ENCODE measurements at regions not wholly inside any gene's neighbourhood (a gene's known extent, or its start where the extent isn't known, plus 50 kb on each side); places are given as distances from the start of the nearest gene placed in this dataset.

DNA sequence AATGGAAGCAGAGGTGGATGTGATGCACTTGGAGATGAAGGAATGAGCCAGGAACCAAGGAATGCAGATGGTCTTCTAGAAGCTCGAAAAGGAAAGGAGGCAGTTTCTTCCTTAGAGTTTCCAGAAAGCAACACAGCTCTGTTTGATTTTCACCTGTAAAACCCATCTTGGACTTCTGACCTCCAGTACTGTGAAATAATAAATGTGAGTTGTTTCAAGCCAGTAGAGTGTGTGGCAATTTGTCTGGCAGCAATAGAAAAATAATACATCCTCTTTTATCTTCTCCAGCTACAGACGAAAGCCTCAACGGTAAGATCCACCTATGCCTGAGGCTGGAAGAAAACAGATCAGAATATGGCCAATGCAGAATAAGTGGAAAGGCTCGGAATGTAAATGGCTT is 199.7 kb downstream of the HINT1 start (continued):
- TF ChIP-seq CHD4 (IDR thresholded peaks at IDR 0.05; ENCODE audit: insufficient read depth, insufficient replicate concordance, low read depth, low read length, poor library complexity, severe bottlenecking) (no peak), SNRNP70 (optimal IDR thresholded peaks at IDR 0.05; ENCODE audit: low read depth, low read length) (no peak), CHD1 (IDR thresholded peaks at IDR 0.05; ENCODE audit: low read length) (no peak), RUNX1 (IDR thresholded peaks at IDR 0.05; ENCODE audit: low read depth) (no peak), SNIP1 (IDR thresholded peaks at IDR 0.05; ENCODE audit: low read depth) (no peak), ZNF79 (CRISPR knock-in tag; IDR thresholded peaks at IDR 0.05; ENCODE audit: low read depth) (no peak)
- TF ChIP-seq, protein P1, sequence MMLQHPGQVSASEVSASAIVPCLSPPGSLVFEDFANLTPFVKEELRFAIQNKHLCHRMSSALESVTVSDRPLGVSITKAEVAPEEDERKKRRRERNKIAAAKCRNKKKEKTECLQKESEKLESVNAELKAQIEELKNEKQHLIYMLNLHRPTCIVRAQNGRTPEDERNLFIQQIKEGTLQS (IDR thresholded peaks at IDR 0.05), result no peak
- TF ChIP-seq, protein P1 (CRISPR knock-in tag; conservative IDR thresholded peaks at IDR 0.05), result no peak

DNA sequence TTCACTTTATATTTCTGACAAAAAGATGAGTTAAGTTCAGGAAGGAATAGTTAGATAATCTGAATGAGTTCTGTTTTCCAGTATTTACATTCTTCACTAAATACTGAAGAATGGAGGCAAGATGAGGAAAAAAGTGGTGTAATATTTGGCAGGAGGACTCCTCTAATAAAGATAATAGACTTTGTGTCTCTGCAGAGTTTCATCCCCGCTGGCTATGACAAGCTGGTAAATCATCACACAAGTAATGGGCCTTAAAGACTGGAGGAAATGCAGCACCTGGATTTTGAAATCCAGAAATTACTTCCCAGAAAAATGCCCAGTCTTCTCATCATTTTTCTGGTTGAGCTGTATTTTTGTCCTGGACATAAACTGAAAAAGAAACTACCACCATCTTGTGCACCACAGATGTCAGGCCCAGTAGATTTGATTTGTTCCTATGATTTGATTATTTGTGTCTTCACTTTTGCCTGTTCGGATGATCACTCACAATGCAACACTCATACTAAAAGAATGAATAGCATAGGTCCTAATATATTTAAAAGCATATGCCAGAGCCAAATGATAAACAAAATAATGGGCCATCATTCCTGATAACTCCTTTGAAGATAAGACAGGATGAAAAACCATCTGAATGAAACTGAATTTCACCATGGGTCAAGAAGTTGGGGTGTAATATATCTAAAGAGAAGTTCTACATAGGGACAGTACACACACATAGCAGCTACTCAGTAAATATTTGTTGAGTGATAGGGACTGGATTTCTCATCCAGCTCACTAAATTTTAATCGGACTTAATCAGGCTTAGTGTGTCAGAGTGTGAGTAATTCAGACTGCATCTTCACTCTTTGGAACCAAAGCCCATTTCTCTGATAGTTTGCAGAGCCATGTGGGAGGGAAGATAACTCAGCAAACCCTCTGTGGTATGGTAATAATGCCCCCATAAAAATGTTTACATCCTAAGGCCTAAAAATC is 200.5 kb downstream of the HINT1 start:
- Histone ChIP-seq H3K79me2 (ENCODE audit: control insufficient read depth, insufficient read depth, low read length) (no peaks in the 10 kb centered on the region), H3K9me3 (replicated peaks; ENCODE audit: control insufficient read depth, insufficient read depth, low read depth, low read length) (no peaks in the 10 kb centered on the region), H3K27ac (ENCODE audit: extremely low read depth, low read depth, low read length) (no peak overlapping the region), H3K4me3 (no peak overlapping the region), H3K4me1 (replicated peaks in 1 of 2; ENCODE audit: control insufficient read depth in 2 of 2, insufficient read depth in 2 of 2, low read length in 2 of 2) (no peaks in the 10 kb centered on the region), H3K27me3 (ENCODE audit: control insufficient read depth in 2 of 2, insufficient read depth in 2 of 2, low read length in 2 of 2) (no peaks in the 10 kb centered on the region), H3K36me3 (ENCODE audit: control insufficient read depth, insufficient read depth, low read length) (no peaks in the 10 kb centered on the region), H3K4me2 (ENCODE audit: insufficient read depth, low read length) (no peak overlapping the region), H3K9me1 (ENCODE audit: control insufficient read depth, insufficient read depth, low read length) (no peaks in the 10 kb centered on the region), H3K9ac (ENCODE audit: insufficient read depth in 1 of 2, low read depth in 2 of 2, low read length in 2 of 2) (no peak overlapping the region), H4K20me1 (replicated peaks; ENCODE audit: control insufficient read depth, insufficient read depth, low read length) (no peaks in the 10 kb centered on the region), H2AFZ (ENCODE audit: low read depth, low read length) (no peak overlapping the region)
- ATAC-seq, result no peak
- ChIA-PET CTCF (ENCODE audit: low intra/inter-chr PET ratio) (no interaction called here), POLR2A (no interaction called here)
- DNase-seq (ENCODE audit: extremely low read depth in 1 of 4, low spot score in 3 of 4), result no peak
- in situ Hi-C loops (cut with MboI) (no loop called here), intact Hi-C loops (cut with micrococcal nuclease) (no loop called here)
- FAIRE-seq, result no peak
- WGBS (ENCODE audit: insufficient coverage, low coverage, missing lambda C conversion rate), result 2% methylated on average over 3 of the region's 3 CpGs
- no TSS peak for BruUV-seq (replicated peaks)
- TF ChIP-seq, protein P2, sequence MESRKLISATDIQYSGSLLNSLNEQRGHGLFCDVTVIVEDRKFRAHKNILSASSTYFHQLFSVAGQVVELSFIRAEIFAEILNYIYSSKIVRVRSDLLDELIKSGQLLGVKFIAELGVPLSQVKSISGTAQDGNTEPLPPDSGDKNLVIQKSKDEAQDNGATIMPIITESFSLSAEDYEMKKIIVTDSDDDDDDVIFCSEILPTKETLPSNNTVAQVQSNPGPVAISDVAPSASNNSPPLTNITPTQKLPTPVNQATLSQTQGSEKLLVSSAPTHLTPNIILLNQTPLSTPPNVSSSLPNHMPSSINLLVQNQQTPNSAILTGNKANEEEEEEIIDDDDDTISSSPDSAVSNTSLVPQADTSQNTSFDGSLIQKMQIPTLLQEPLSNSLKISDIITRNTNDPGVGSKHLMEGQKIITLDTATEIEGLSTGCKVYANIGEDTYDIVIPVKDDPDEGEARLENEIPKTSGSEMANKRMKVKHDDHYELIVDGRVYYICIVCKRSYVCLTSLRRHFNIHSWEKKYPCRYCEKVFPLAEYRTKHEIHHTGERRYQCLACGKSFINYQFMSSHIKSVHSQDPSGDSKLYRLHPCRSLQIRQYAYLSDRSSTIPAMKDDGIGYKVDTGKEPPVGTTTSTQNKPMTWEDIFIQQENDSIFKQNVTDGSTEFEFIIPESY (CRISPR knock-in tag; IDR thresholded peaks at IDR 0.05), result no peak
- TF ChIP-seq EHMT2 (IDR thresholded peaks at IDR 0.05) (no peak), ZKSCAN8 (CRISPR knock-in tag; IDR thresholded peaks at IDR 0.05) (no peak), GABPB2 (CRISPR knock-in tag; conservative IDR thresholded peaks at IDR 0.05) (no peak)
- TF ChIP-seq, protein P3, sequence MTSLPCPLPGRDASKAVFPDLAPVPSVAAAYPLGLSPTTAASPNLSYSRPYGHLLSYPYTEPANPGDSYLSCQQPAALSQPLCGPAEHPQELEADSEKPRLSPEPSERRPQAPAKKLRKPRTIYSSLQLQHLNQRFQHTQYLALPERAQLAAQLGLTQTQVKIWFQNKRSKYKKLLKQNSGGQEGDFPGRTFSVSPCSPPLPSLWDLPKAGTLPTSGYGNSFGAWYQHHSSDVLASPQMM (CRISPR knock-in tag; IDR thresholded peaks at IDR 0.05), result no peak
- TF ChIP-seq, protein P4, sequence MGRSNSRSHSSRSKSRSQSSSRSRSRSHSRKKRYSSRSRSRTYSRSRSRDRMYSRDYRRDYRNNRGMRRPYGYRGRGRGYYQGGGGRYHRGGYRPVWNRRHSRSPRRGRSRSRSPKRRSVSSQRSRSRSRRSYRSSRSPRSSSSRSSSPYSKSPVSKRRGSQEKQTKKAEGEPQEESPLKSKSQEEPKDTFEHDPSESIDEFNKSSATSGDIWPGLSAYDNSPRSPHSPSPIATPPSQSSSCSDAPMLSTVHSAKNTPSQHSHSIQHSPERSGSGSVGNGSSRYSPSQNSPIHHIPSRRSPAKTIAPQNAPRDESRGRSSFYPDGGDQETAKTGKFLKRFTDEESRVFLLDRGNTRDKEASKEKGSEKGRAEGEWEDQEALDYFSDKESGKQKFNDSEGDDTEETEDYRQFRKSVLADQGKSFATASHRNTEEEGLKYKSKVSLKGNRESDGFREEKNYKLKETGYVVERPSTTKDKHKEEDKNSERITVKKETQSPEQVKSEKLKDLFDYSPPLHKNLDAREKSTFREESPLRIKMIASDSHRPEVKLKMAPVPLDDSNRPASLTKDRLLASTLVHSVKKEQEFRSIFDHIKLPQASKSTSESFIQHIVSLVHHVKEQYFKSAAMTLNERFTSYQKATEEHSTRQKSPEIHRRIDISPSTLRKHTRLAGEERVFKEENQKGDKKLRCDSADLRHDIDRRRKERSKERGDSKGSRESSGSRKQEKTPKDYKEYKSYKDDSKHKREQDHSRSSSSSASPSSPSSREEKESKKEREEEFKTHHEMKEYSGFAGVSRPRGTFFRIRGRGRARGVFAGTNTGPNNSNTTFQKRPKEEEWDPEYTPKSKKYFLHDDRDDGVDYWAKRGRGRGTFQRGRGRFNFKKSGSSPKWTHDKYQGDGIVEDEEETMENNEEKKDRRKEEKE (IDR thresholded peaks at IDR 0.05; ENCODE audit: borderline replicate concordance in 1 of 2, control insufficient read depth in 1 of 2, low read depth in 2 of 2, low read length in 1 of 2), result no peak
